Left renal cortex interstitium (tissue), 4 donors: ENCODE measurements at regions not wholly inside any gene's neighbourhood (a gene's known extent, or its start where the extent isn't known, plus 50 kb on each side); places are given as distances from the start of the nearest gene placed in this dataset.
"Not testable (repeated sequence)": the region's sequence is repeated elsewhere in the genome, so short reads cannot be mapped to it uniquely, and the experiment has no call there.

ENCODE experiments used
- DNase-seq, 4 donors: peaks; one replicate each; pipeline ENCODE4 v3.0.0-alpha.2; 2013; ENCODE audit warnings: low read depth in 4 of 4, low spot score in 2 of 4, missing footprints in 1 of 4

GRCh38 chr3:82423268-82424030 lies 662.0 kb upstream of the GBE1 start:
- DNase-seq, result no peak

- no peak for DNase-seq
These were observed 655.4 kb upstream of the GBE1 start for GRCh38 chr3:82416830-82417229.

GRCh38 chr3:82416349-82416748 lies 654.9 kb upstream of the GBE1 start:
- no peak for DNase-seq

GRCh38 chr3:82413171-82413570 lies 651.7 kb upstream of the GBE1 start:
- DNase-seq, result no peak

- DNase-seq, result no peak
These were observed 648.9 kb upstream of the GBE1 start for GRCh38 chr3:82410366-82410765.

- DNase-seq, result no peak
These were observed 648.4 kb upstream of the GBE1 start for GRCh38 chr3:82409842-82410241.

GRCh38 chr3:82392203-82392775 lies 630.8 kb upstream of the GBE1 start:
- no peak for DNase-seq

- DNase-seq, result no peak
These were observed 629.4 kb upstream of the GBE1 start for GRCh38 chr3:82390868-82391267.

GRCh38 chr3:82386647-82387046 lies 625.2 kb upstream of the GBE1 start:
- DNase-seq, result no peak

- no peak for DNase-seq
These were observed 622.7 kb upstream of the GBE1 start for GRCh38 chr3:82384181-82384580.

- DNase-seq, result no peak
These were observed 621.4 kb upstream of the GBE1 start for GRCh38 chr3:82382831-82383230.

GRCh38 chr3:82378392-82378791 lies 616.9 kb upstream of the GBE1 start:
- DNase-seq, result no peak

- no peak for DNase-seq
These were observed 615.4 kb upstream of the GBE1 start for GRCh38 chr3:82376883-82377282.

GRCh38 chr3:82373833-82374232 lies 612.4 kb upstream of the GBE1 start:
- DNase-seq, result not testable (repeated sequence)

GRCh38 chr3:82364827-82365226 lies 603.4 kb upstream of the GBE1 start:
- no peak for DNase-seq

GRCh38 chr3:82363131-82363530 lies 601.7 kb upstream of the GBE1 start:
- DNase-seq, result no peak

- no peak for DNase-seq
These were observed 593.8 kb upstream of the GBE1 start for GRCh38 chr3:82355228-82355627.

GRCh38 chr3:82354228-82354627 lies 592.8 kb upstream of the GBE1 start:
- no peak for DNase-seq

GRCh38 chr3:82353306-82354171 lies 592.1 kb upstream of the GBE1 start:
- no peak for DNase-seq

GRCh38 chr3:82347585-82347984 lies 586.1 kb upstream of the GBE1 start:
- DNase-seq, result no peak

GRCh38 chr3:82342521-82342920 lies 581.1 kb upstream of the GBE1 start:
- no peak for DNase-seq

GRCh38 chr3:82329300-82329699 lies 567.9 kb upstream of the GBE1 start:
- DNase-seq, result no peak
